Calu3 (cell line): ENCODE measurements at regions not wholly inside any gene's neighbourhood (a gene's known extent, or its start where the extent isn't known, plus 50 kb on each side); places are given as distances from the start of the nearest gene placed in this dataset.

Experiments
- BruUV-seq: library from RNA; stranded (reverse); fragments of 400-500 nt; replicated peaks from 2 replicates; lab custom pipeline; 2021; lab: Mats Ljungman, UMichigan
- CTCF ChIA-PET: fragments of 300-600 bp; sonication (Branson Sonifier 250); formaldehyde crosslinking; loops from one replicate; lab custom pipeline; 2022; ENCODE audit warnings: antibody characterized with exemption; lab: Charles Lee
- DNase-seq: peaks from one replicate; pipeline ENCODE4 v3.0.0; 2022
- H3K27ac Mint-ChIP-seq: one replicate; pipeline ENCODE4 v1.8.0; 2022; ENCODE audit warnings: mixed read lengths; ENCODE audit not compliant: unreplicated experiment
- H3K27me3 Mint-ChIP-seq: one replicate; pipeline ENCODE4 v1.8.0; 2022; ENCODE audit warnings: mixed read lengths; ENCODE audit not compliant: unreplicated experiment
- H3K36me3 Mint-ChIP-seq: one replicate; pipeline ENCODE4 v1.8.0; 2022; ENCODE audit warnings: mild to moderate bottlenecking, moderate library complexity, mixed read lengths; ENCODE audit not compliant: insufficient read depth, unreplicated experiment
- H3K4me1 Mint-ChIP-seq: one replicate; pipeline ENCODE4 v1.8.0; 2022; ENCODE audit warnings: mild to moderate bottlenecking, low read depth, mixed read lengths; ENCODE audit not compliant: unreplicated experiment
- H3K4me3 Mint-ChIP-seq: one replicate; pipeline ENCODE4 v1.8.0; 2022; ENCODE audit warnings: mild to moderate bottlenecking, low read depth, moderate library complexity, mixed read lengths; ENCODE audit not compliant: unreplicated experiment
- H3K9me3 Mint-ChIP-seq: one replicate; pipeline ENCODE4 v1.8.0; 2022; ENCODE audit warnings: low read depth, mixed read lengths; ENCODE audit not compliant: unreplicated experiment
- CTCF ChIP-seq: fragments of 200-600 bp; IDR thresholded peaks from one replicate; pipeline ENCODE4 v1.8.0; 2022; ENCODE audit warnings: antibody characterized with exemption; ENCODE audit not compliant: unreplicated experiment
- intact Hi-C: fragments of 100-400 bp; cut with micrococcal nuclease; formaldehyde crosslinking; loops from one replicate; pipeline ENCODE4 v1.10.0; 2022; ENCODE audit not compliant: unreplicated experiment

GRCh38 chr15:70510433-70510832 is 252.9 kb downstream of the UACA start:
- TF ChIP-seq CTCF: no peak
- no TSS peak for BruUV-seq
- Mint-ChIP-seq H3K27me3 (no peaks in the 10 kb centered on the region), H3K27ac (peak overlapping the region; percentile 96), H3K9me3 (no peaks in the 10 kb centered on the region), H3K36me3 (peaks cover 31% of the 10 kb centered on the region), H3K4me3 (no peak overlapping the region), H3K4me1 (peaks cover 57% of the 10 kb centered on the region)
- intact Hi-C loops: no loop called here
- DNase-seq: no peak
- CTCF ChIA-PET: no interaction called here

- no peaks in the 10 kb centered on the region for H3K27me3 Mint-ChIP-seq
- peaks cover 36% of the 10 kb centered on the region for H3K36me3 Mint-ChIP-seq
- intact Hi-C loops: loop anchor here (2.0 kb wide), 1 partner anchor 77 kb away; no protein-coding TSS in a partner anchor
- peaks cover 64% of the 10 kb centered on the region for H3K4me1 Mint-ChIP-seq
- no peak for TF ChIP-seq CTCF
- peak overlapping the region; percentile 96 for H3K27ac Mint-ChIP-seq
- BruUV-seq: no TSS peak
- H3K9me3 Mint-ChIP-seq: no peaks in the 10 kb centered on the region
- H3K4me3 Mint-ChIP-seq: no peak overlapping the region
- CTCF ChIA-PET: interaction anchor here (1.0 to 2.4 kb wide), 6 partner anchors 14 to 127 kb away, joined by 3 to 10 read pairs (median 6); no protein-coding TSS in a partner anchor
- DNase-seq: no peak
Observed at GRCh38 chr15:70509731-70510143, 253.6 kb downstream of the UACA start.

- H3K36me3 Mint-ChIP-seq: peaks cover 36% of the 10 kb centered on the region
- H3K4me3 Mint-ChIP-seq: peak overlapping the region; percentile 28
- H3K4me1 Mint-ChIP-seq: peaks cover 65% of the 10 kb centered on the region
- DNase-seq: no peak
- no peaks in the 10 kb centered on the region for H3K9me3 Mint-ChIP-seq
- intact Hi-C loops: loop anchor here (2.0 kb wide), 1 partner anchor 76 kb away; no protein-coding TSS in a partner anchor
- no TSS peak for BruUV-seq
- no peaks in the 10 kb centered on the region for H3K27me3 Mint-ChIP-seq
- H3K27ac Mint-ChIP-seq: peak overlapping the region; percentile 96
- CTCF ChIA-PET: interaction anchor here (1.0 to 2.4 kb wide), 7 partner anchors 14 to 511 kb away, joined by 3 to 10 read pairs (median 5); no protein-coding TSS in a partner anchor
- no peak for TF ChIP-seq CTCF
Observed at GRCh38 chr15:70509282-70509662, 254.1 kb downstream of the UACA start.

GRCh38 chr15:70508561-70509281 is 254.6 kb downstream of the UACA start:
- H3K9me3 Mint-ChIP-seq: no peaks in the 10 kb centered on the region
- H3K36me3 Mint-ChIP-seq: peaks cover 36% of the 10 kb centered on the region
- peaks cover 65% of the 10 kb centered on the region for H3K4me1 Mint-ChIP-seq
- CTCF ChIA-PET: interaction anchor here (0.6 to 2.4 kb wide), 13 partner anchors 10 to 1043 kb away, joined by 3 to 10 read pairs (median 5); no protein-coding TSS in a partner anchor
- TSS peak; percentile 91 for BruUV-seq
- peak; percentile 89 for DNase-seq
- TF ChIP-seq CTCF: no peak
- no peaks in the 10 kb centered on the region for H3K27me3 Mint-ChIP-seq
- H3K4me3 Mint-ChIP-seq: peak overlapping the region; percentile 28
- intact Hi-C loops: loop anchor here (2.0 kb wide), 1 partner anchor 76 kb away; no protein-coding TSS in a partner anchor
- peak overlapping the region; percentile 96 for H3K27ac Mint-ChIP-seq
